NCI-H446 treated with DMSO at 0.1 percent for 48 hours (cell line): ENCODE measurements at regions not wholly inside any gene's neighbourhood (a gene's known extent, or its start where the extent isn't known, plus 50 kb on each side); places are given as distances from the start of the nearest gene placed in this dataset.

Experiments
- DNase-seq: peaks from one replicate; lab custom pipeline; 2025; lab: John Stamatoyannopoulos, UW

DNA sequence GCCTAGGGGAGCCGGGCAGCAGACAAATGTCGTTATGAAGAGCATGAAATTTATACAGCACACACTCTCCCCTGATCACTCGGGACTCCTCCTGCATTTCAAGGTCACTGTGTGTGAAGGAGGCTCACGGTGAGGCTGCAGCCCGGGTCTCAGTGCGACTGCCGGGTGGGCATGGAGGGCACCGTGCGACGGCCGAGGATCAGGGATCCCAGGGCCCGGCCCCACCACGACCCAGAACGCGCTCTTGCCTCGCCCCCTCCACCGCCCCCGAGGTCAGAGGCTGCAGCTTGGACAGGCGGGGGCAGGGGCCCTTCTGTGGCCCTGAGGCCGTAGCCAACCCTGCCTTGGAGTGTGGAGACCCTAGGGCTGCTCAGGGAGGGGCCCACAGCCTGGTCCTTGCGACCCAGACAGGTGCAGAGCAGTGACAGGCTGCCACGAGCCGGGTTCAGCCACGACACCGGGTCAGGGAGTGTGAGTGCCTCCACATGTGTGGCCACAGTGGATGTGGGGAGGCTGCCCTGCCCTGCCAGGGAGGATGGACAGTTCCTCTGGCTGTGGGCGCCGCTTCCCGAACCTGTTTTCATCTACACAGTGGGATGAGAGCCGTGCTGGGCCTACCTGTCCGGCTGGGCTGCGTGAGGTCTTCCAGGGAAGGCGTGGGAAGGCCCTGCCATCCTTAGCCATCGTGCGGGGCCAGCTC, 89.3 kb upstream of the NKX1-1 start:
- no peak for DNase-seq

DNA sequence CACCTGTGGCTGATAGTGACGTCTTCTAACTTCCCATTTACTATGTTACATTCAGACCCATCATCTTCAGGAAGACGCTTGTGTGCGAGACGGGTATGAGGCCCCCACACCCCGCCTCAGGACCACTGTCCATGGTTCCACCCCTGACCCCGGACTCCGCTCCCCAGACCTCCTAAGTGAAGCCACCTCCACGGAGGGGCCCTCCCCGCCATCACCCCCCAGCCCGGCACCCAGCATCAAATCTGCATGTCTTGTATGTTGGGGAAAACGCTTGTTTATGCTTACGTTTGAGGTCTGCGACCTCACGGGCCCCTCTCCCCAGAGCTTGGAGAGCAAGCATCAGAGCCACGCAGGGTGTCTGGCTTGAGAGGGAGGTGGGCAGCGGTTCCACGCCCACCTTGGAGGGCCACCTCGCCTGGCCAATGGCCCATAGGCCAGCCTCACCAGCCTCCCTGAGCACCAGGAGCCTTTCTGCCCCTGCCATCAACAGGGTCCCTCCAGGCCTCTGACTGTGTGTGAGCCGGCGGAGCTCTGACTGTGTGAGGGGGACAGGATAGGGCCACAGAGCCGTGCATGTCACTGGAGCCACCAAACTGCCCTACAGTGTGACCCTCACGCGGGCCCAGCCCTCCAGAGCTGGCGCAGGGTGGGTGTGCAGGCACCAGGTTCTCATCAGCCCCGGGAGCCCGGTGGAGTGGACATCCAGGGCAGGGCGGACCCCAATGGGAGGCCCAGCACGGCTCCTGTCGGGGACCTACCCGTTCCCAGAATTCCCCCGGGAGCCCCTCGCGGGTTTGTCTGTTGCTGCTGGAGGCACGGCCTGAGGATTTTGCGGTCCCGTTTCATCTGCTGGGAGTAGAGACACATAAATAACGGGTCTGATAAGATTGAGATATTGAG, 88.4 kb upstream of the NKX1-1 start:
- no peak for DNase-seq

DNA sequence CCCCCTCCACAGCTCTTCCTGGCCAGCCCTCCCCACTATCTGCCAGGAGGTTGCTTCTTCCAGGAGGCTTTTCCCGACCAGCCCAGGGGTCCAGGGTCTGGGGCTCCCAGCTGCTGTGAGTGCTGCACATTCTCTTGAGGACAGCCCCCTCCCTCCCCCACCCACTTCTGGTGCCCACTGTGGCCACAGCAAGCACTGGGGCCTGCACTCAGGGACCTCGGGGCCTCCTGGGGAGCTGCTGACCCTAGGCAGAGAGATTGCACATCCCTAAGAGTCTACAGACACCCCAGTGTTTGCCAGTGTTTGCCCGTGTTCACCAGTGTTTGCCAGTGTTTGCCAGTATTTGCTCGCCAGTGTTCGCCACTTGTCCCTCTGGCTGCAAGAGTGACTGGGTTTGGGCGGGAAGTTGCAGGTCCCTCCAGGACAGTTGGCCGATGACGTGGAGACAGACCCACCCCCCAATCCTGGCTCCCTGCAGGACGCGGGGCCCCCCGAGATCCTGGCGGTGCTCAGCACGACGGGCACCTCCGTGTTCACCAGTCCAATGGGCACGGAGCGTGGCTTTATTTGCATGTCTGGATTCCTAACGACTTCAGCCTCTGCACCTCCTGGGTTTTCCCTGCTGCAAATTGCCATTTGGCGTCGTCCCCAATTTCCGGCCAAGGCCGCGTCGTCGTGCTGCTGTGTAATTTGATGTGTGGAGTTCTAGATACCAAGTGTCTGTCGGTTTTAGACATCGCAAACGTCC, 87.5 kb upstream of the NKX1-1 start:
- no peak for DNase-seq

DNA sequence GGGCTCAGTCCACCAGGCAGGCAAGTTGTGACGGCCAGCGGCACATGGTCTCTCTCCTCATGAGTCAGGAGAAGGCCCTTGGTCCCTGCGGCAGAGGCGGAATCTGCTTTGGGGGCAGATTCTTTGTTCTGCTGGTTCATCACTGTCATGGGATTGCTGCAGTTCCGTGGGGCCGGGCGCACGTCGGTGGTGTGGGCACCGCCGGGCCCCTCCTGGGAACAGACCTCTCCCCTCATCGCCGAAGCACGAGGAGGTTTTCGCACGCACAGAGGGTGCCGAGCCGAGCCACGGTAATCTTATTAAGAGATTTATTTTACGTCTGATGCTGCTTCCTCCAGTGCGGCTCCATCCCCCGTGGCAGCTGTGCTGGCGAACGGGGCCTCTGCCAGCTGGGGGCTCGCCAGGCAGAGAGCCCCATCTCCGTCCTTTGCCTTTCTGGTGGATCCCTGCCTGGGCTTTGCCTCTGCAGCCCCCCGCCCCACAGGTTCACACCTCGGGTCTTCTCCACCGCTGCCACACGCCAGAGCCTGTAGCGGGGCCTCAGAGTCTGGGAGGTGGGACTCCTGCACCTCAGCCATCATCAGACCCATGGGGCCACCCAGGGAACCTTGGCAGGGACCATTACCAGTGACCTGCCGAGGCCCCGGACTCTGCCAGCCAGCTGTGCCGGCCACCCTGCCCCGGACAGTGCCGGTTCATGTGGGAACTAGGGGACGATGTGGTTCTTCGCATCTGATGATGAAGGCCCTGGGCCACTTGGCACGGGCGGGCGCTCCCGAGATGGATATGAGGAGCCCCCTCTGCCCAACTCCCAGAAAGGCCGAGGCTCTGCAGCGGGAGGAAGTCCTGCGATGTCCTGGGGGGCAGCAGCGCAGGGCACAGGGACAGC, 86.7 kb upstream of the NKX1-1 start:
- DNase-seq, result no peak

DNA sequence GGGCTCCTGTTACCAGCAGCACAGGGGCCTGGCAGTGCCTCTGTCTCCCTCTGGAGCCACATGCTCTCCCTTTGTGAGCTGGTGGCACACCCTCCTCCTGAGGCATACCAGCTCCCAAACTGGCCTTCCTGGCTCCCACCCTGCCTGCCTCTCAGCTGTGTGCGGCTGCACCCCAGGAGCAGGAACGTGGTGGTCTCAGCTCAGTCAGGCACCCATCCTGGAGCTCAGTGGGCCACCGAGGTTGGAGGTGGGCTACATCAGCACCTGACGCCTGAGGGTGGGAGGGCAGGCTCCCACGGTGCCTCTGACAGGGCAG, 85.9 kb upstream of the NKX1-1 start:
- no peak for DNase-seq

DNA sequence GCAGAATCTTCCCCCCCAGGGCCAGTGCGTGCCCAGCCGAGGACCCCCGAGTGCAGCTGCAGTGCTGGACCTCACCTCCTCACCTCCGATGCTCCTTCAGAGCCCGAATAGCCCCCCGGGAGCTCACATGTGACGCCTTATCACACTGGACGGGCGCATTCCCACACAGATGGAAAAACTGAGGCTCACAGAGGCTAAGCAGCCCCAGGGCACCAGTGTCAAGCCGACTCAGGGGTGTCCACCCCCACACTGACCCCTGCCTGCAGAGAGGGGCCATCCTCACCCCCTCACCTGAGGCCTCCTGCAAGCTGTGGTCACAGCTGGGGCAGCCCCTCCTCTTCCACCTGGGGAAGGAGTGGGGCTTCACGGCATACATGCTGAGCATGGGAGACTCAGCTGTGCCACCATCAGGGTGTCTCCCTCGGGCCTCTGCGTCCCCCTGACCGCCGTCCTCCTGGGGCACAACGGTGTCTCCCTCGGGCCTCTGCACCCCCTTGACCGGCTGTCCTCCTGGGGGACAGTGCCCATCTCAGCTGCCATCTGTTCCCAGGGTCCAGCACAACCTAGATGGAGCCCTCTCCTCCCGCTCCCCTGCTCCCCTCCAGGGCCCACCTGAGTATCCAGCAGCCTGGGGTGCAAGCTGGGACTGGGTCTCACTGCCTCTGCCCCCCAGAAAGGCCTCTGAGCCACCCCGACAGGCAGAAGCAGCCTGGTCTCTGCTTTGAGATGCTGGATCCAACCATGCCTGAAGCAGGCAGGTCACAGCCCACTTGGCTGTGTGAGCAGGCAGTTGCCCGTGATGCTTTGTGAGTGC, 85.3 kb upstream of the NKX1-1 start:
- DNase-seq, result no peak

DNA sequence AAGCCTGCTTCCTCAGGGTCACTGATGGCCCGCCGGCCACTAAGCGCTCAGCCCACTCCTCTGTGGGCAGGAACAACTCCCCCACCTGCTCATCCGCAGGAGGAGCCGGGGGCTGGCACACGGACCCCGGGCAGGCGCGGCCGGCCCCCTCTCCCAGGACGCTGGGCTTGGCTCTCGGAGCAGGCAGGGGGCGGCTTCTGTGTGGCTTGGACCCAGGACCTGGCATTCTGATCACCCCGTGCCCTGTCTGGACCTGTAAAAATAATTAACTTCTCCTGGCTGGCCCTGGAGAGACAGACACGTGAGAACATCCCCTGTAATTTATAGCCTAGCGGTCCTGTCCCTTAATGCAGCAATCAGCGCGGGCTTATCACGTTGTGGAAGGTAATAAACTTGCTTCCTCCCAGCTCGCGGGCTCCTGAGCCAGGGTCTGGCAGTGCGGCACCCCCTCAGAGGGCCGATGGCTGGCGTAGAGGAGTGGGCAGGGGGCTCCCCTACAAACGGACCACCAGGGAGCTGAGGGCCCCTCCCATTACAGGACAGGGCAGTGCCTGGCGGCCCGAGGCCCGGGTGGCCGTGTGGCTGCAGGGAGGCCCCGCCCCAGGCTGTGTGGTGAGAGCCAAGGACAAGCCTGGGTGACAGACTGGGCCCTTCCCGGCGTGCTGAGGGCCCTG, 84.5 kb upstream of the NKX1-1 start:
- no peak for DNase-seq

DNA sequence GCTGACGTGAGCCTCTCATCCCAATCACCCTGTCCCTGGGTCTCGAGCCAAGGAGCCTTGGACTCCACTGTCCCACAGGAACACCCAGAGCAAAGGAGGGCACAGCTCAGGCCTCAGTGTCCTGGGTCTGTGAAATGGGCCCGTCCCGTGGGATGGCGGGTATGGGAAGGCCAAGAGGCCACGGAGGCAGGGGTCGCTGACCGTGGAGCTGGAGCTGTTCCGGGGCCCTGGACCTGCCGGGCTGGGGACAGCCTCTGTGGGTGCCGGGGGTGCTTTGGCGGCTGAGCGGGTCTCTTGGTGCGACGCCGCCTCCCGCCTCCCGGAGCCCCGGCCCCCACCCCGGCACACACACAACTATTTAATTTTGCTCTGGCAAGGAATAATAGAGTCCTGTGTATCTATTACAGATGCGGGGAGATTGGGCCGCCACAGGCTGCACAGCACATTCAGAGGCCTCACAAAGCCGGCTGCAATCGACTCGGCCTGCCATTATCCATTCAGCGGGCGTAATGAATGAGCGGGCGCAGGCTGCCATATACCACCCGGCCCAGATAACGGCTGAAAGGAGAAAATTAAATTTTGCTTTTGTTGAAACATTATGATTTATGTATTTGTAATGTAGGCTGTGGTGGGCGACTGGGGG, 83.9 kb upstream of the NKX1-1 start:
- no peak for DNase-seq

DNA sequence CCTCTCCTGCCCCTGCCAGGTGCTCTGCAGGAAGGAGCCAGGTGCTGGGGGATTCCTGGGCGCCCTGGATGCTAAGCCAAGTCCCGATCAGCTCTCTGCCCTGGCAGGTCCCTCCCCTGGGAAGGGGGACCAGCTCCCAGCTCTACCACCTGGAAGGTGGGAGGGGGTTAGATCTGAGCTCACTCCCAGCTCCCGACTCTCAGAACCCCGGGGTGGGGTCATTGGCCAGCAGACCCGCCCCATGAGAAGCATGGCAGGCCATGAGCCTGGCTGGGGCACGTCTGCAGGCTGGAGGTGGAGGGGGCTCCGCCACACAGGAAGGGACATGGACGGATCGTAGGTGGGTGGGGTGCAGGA, 83.4 kb upstream of the NKX1-1 start:
- DNase-seq, result no peak

DNA sequence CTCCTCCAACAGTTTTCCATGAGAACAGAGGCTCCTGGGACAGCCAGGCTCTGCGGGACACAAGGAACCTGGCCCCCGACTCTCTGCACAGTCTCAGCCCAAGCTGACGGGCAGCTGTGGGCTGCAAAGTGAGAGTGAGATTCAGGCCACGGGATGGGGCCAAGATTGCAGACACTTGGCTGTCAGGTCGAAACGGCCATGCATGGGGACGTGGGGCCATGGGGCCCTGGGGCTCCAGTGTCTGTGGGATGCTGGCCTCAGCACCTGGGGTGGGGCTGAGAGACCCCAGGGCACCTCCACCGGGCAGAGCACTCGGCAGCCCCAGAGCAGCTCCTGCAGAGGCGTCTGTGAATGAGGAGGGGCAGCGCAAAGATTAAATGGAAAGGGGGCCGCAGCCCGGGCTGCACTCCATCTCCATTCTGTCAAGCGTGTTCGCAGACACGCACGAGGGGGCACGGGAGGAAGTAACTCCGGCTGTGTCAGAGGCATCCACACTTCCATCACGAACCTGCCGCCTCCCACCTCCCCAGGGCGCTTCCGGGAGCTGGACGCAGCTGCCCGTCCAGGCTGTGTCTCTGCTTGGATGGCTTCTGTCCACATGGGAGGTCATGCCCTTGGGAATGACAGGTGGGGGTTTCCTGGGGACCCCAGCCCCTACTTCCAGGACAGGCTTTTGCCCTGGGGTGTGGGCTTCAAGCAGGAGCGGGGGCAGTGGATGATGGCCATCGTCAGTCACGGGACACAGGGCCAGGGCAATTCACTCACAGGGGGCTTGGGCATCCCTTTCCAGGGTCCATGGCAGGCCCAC, 82.8 kb upstream of the NKX1-1 start:
- DNase-seq, result no peak

DNA sequence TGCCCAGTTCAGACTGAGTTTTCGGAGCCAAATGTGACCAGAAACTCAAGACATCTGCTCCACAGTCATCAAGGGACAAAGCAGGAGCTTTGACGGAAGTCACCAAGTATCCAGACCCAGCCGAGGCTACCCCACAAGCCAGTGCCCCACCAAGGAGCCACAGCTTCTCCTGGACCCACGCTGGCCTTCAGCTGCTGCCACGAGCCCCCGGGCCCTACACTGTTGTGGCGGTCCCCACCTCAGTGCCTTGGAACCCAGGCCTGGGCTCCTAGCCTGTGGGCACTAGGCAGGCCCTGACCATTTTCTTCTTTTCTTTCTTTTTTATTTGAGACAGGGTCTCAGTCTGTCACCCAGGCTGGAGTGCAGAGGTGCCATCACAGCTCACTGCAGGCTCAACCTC, 82.1 kb upstream of the NKX1-1 start:
- no peak for DNase-seq

DNA sequence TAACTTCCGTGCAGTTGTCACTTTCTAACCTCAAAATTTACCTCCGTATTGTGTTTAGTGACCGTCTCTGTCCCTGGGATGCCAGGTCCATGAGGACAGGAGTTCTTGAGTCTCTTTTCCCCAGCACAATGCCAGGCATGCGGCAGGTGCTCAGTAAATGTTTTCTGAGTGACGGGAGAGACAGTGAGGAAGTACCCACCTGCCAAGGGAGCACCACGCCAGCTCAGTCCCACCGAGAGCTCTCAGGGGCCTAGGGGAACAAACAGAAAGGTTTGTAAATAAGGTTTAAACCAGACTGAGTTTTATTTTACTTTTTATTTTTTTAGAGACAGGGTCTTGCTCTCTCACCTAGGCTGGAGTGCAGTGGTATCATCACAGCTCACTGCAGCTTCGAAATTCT, 81.5 kb upstream of the NKX1-1 start:
- DNase-seq, result no peak

DNA sequence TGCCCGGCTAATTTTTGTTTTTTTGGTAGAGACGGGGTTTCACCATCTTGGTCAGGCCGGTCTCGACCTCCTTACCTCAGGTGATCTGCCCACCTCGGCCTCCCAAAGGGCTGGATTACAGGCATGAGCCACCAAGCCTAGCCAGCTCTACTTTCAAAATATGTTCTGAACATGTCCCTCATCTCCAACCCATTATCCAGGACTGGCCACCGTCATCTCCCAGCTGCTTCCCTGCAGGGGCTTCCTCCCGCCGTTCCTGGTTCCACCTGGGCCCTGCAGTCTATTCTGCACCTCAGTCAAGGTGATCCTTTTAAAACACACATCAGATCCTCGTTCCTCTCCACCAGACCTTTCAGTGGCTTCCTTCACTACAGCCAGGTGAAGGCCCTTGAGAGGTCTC, 80.9 kb upstream of the NKX1-1 start:
- DNase-seq, result no peak

DNA sequence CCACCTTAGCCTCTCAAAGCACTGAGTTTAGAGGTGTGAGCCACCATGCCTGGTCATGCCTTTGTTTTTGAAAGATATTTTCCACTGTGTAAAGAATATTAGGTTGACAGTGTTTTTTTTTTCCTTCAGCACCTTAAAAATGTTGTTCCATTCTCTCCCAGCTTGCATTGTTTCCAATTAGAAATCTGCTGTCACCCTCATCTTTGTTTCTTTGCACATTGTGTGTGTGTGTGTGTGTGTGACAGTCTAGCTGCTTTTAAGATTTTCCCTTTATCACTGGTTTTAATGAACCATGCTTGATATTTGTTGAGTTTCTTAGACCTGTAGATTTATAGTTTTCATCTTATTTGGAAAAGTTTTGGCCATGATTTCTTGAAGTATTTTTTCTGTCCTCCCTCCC, 79.0 kb upstream of the NKX1-1 start:
- no peak for DNase-seq

DNA sequence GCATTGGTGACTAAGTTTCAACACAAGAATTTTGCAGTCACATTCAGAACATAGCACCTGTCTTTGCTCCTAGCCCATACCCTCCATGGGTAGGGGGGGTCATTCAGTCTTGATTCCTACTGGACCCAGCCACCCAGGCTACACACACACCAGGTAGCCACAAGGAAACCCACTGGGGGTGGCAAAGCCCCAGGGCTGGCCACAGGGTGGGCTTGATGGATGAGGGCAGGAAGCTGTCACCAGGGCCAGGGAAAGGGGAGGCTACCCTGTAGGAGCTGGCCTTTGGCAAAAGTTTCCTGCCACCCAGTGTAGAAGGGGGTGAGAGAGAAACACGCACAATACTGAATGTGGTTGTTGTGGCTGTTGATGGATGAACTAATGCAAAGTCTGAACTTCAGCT, 74.5 kb upstream of the NKX1-1 start:
- no peak for DNase-seq

DNA sequence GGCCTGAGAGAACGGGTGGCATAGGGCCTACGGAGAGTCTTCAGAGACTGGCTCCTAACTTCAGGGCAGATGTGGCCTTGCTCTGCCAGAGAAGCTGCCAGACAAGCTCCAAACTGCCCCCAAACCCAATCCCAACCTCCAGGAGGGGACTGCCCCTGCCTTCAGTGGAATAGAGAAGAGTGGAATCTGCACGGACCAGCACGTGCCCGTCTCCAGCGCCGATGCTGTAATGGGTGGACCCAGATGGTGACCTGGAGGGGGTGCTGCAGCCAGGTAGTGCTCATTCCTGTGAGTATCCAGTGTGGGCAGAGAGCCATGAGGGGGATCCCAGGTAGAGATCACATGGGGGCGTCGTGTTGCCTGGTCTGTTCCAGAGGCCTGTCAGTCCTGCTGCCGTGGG, 73.2 kb upstream of the NKX1-1 start:
- no peak for DNase-seq

DNA sequence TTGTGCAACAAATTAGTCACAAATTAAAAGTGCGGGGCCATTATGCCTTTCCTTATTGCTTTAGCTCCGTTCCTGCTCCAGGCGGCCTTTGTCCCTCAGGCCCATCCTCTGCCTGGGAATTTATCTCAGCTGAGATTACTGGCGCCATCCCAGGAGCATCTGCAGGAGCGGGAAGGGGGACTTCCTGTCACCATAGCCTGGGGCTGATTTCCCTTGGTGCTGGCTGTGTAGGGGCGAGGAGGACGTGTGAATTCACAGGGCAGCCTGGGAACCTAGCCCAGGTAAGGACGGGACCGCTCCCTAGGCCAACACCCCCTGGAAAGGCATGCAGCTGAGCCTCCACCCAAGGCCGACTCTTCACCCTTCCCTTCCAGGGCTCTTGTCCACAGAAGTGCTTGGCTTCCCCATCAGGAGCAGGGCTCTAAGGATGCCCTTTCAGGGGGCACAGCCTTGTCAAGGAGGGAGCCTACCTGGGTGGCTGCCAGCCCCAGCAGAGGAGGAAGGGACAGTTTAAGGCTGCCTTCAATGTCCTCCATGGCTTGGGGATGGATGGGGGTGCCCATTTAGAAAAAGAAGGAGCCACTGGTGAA, 72.6 kb upstream of the NKX1-1 start:
- DNase-seq, result no peak

DNA sequence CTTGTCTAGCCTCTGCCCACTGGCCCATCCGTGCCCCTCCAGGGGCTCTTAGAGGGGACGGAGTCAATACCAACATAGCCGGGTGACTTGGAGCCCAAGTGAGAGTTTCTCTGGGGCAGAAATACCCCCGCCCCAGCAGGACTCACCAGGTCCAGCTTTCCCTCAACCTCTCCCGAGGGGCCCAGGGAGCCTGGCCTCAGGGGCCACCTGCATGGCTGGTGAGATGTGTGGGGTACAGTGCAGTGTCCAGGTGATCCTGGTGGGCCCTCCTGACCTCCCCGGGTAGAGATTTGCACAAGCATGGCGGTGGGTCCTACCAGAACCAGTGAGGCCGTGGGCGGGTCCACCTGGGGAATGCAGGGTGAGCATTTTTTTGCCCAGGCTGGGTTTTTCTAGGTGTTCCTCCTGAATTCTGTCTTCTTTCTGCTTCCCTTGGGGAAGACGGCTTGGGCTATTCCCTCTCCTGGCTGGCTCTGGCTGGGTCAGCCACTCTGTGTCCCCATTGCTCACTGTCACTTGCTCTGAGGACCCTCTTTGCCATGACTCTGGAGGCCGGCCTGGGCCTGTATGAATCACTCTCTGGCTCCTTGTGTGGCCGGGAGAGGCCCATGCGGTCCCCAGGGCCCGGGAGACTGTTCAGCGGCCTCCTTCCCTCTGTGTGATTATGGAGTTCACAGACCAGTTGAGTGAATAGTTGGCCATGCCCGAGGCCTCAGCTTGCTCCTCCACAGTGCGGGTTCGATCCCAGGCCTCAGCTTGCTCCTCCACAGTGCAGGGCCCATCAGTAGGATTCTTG, 71.0 kb upstream of the NKX1-1 start:
- no peak for DNase-seq
